Dedifferentiated amniotic fluid mesenchymal stem cell (primary cell): ENCODE measurements at regions not wholly inside any gene's neighbourhood (a gene's known extent, or its start where the extent isn't known, plus 50 kb on each side); places are given as distances from the start of the nearest gene placed in this dataset.

Experiments
- DNase-seq: peaks from one replicate; pipeline ENCODE4 v3.0.0-alpha.2; 2016; ENCODE audit errors: extremely low spot score

- DNase-seq = no peak
These were observed 282.6 kb downstream of the TPBG start for GRCh38 chr6:82646231-82646615.

- no peak for DNase-seq
These were observed 288.3 kb downstream of the TPBG start for GRCh38 chr6:82651845-82652335.

GRCh38 chr6:82679232-82679631 is 315.6 kb downstream of the TPBG start:
- DNase-seq = no peak

- no peak for DNase-seq
These were observed 316.6 kb downstream of the TPBG start for GRCh38 chr6:82680192-82680591.

- DNase-seq = no peak
These were observed 317.6 kb downstream of the TPBG start for GRCh38 chr6:82681119-82681714.

- DNase-seq = no peak
These were observed 323.1 kb downstream of the TPBG start for GRCh38 chr6:82686719-82687118.

GRCh38 chr6:82687855-82688254 is 324.2 kb downstream of the TPBG start:
- no peak for DNase-seq

- no peak for DNase-seq
These were observed 326.7 kb downstream of the TPBG start for GRCh38 chr6:82690283-82690682.

GRCh38 chr6:82691997-82692396 is 328.4 kb downstream of the TPBG start:
- DNase-seq = no peak

GRCh38 chr6:82693094-82693493 is 329.5 kb downstream of the TPBG start:
- no peak for DNase-seq

- no peak for DNase-seq
These were observed 337.7 kb downstream of the TPBG start for GRCh38 chr6:82701341-82701740.

GRCh38 chr6:82702574-82702973 is 339.0 kb downstream of the TPBG start:
- DNase-seq = no peak

- DNase-seq = no peak
These were observed 339.6 kb downstream of the TPBG start for GRCh38 chr6:82703230-82703629.

- DNase-seq = no peak
These were observed 340.4 kb downstream of the TPBG start for GRCh38 chr6:82704045-82704444.

GRCh38 chr6:82705579-82705978 is 342.0 kb downstream of the TPBG start:
- DNase-seq = no peak

GRCh38 chr6:82711105-82711827 is 347.6 kb downstream of the TPBG start:
- no peak for DNase-seq

GRCh38 chr6:82711971-82712370 is 348.4 kb downstream of the TPBG start:
- DNase-seq = no peak

GRCh38 chr6:82712389-82712788 is 348.8 kb downstream of the TPBG start:
- DNase-seq = no peak

GRCh38 chr6:82712826-82713225 is 349.2 kb downstream of the TPBG start:
- DNase-seq = no peak

- DNase-seq = no peak
These were observed 344.6 kb downstream of the UBE3D start for GRCh38 chr6:82720992-82721391.

- no peak for DNase-seq
These were observed 329.9 kb downstream of the UBE3D start for GRCh38 chr6:82735790-82736189.

GRCh38 chr6:82737965-82738364 is 327.7 kb downstream of the UBE3D start:
- DNase-seq = no peak

- no peak for DNase-seq
These were observed 326.9 kb downstream of the UBE3D start for GRCh38 chr6:82738773-82739172.

- no peak for DNase-seq
These were observed 326.3 kb downstream of the UBE3D start for GRCh38 chr6:82739303-82739702.
